Spinal cord (tissue), 9 donors: ENCODE measurements at regions not wholly inside any gene's neighbourhood (a gene's known extent, or its start where the extent isn't known, plus 50 kb on each side); places are given as distances from the start of the nearest gene placed in this dataset.
"Not testable (repeated sequence)": the region's sequence is repeated elsewhere in the genome, so short reads cannot be mapped to it uniquely, and the experiment has no call there.

Experiments used
- DNase-seq, 6 donors: peaks; one replicate each; pipeline versions ENCODE4 v3.0.0 to v3.0.0-alpha.2; 2013 to 2015; ENCODE audit warnings: low spot score in 6 of 6, low read depth in 4 of 6
- H3K27ac ChIP-seq: one replicate; pipeline ENCODE4 v1.5.1; 2013; ENCODE audit warnings: low read depth, low read length, control low read depth
- H3K27me3 ChIP-seq: one replicate; pipeline ENCODE4 v1.6.1; 2013; ENCODE audit warnings: low read length; ENCODE audit not compliant: control insufficient read depth, insufficient read depth
- H3K36me3 ChIP-seq: one replicate; pipeline ENCODE4 v1.6.1; 2013; ENCODE audit warnings: low read length; ENCODE audit not compliant: control insufficient read depth, insufficient read depth
- H3K4me1 ChIP-seq: one replicate; pipeline ENCODE4 v1.6.1; 2013; ENCODE audit warnings: low read length; ENCODE audit not compliant: control insufficient read depth, insufficient read depth
- H3K4me3 ChIP-seq: one replicate; pipeline ENCODE4 v1.5.1; 2013; ENCODE audit warnings: low read depth, low read length, control low read depth
- H3K9me3 ChIP-seq: one replicate; pipeline ENCODE4 v1.6.1; 2013; ENCODE audit warnings: low read length; ENCODE audit not compliant: control insufficient read depth, insufficient read depth
- WGBS: methylation state at CpG from one replicate; pipeline ENCODE4 v1.1.5; 2013; ENCODE audit warnings: missing lambda C conversion rate; ENCODE audit not compliant: insufficient coverage; 5-methylcytosine and 5-hydroxymethylcytosine counted together
- donor health status: healthy.

DNA sequence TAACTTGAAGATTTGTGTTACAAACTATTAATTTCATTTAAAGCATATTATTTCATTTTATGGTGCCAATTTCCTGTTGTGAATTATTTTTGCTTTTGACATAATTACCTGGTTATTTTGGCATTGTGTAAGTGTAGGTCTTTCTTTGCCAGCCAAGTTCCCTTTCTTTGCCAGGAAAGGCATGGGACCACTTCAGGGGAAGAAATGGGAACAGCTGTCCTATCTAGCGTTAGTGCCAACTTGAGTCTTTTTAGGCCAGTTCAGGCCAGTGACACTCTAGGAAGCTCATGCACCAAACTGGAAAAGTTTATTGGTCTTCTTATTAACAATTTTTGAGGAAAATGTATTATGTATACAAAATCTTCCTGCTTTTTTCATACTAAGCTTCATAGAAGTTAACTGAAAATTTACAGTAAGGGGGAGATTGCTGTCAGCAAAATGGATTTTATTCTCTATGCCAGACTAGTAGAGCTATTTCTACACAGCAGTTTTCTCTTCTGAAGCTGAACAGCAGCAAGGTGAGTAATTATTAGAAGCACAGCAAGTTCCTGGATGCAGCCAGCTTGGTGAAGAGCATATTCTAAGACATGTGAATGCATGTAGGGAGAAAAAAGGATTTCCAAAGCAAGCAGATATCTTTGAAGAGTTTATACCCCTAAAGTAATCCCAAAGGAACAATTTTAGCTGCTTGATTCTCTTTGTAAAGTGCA, 914.6 kb upstream of the ADGRL4 start:
- no peak overlapping the region for H3K27ac ChIP-seq
- H3K36me3 ChIP-seq = no peaks in the 10 kb centered on the region
- peak in 2 of 6 donors; percentile 31 to 43 for DNase-seq
- H3K4me3 ChIP-seq = no peak overlapping the region
- no peaks in the 10 kb centered on the region for H3K27me3 ChIP-seq
- peaks cover 5% of the 10 kb centered on the region for H3K9me3 ChIP-seq
- no peaks in the 10 kb centered on the region for H3K4me1 ChIP-seq
- WGBS = no CpG with 5 or more reads among the region's 1 CpG

- no peaks in the 10 kb centered on the region for H3K4me1 ChIP-seq
- no peak overlapping the region for H3K27ac ChIP-seq
- H3K36me3 ChIP-seq = no peaks in the 10 kb centered on the region
- H3K9me3 ChIP-seq = no peaks in the 10 kb centered on the region
- WGBS = no CpG with 5 or more reads among the region's 1 CpG
- no peak overlapping the region for H3K4me3 ChIP-seq
- no peaks in the 10 kb centered on the region for H3K27me3 ChIP-seq
- no peak for DNase-seq
These were observed 908.4 kb upstream of the ADGRL4 start for GRCh38 chr1:79914896-79915295.

GRCh38 chr1:79912813-79913212, 906.3 kb upstream of the ADGRL4 start:
- no peaks in the 10 kb centered on the region for H3K4me1 ChIP-seq
- DNase-seq = no peak
- no peaks in the 10 kb centered on the region for H3K27me3 ChIP-seq
- H3K27ac ChIP-seq = no peak overlapping the region
- H3K4me3 ChIP-seq = no peak overlapping the region
- H3K9me3 ChIP-seq = no peaks in the 10 kb centered on the region
- WGBS = no CpG with 5 or more reads among the region's 4 CpGs
- H3K36me3 ChIP-seq = no peaks in the 10 kb centered on the region

- no peaks in the 10 kb centered on the region for H3K36me3 ChIP-seq
- DNase-seq = no peak
- H3K27me3 ChIP-seq = no peaks in the 10 kb centered on the region
- H3K27ac ChIP-seq = no peak overlapping the region
- H3K9me3 ChIP-seq = no peaks in the 10 kb centered on the region
- H3K4me1 ChIP-seq = no peaks in the 10 kb centered on the region
- 83% methylated on average over 1 of the region's 3 CpGs for WGBS
- H3K4me3 ChIP-seq = no peak overlapping the region
These were observed 896.8 kb upstream of the ADGRL4 start for GRCh38 chr1:79903321-79903720.

DNA sequence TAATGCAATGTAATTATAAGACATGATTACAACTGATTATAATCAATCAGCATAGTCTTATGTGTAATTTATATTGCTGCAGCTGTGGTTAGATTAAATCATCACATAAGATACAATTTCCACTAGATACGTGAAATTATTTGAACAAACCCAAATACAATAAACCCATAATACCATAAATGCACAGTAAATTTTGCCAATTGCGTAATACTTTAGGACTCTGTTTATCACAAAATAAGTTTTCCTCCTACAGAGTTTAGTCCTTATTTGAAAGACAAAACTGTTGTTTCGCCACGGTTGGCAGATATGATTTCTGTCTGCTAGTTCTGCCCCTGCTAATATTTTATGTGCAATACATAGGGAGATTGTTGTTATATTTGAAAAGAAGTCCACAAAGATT, 895.9 kb upstream of the ADGRL4 start:
- WGBS = 86% methylated on average over 1 of the region's 4 CpGs
- no peak overlapping the region for H3K27ac ChIP-seq
- H3K4me3 ChIP-seq = no peak overlapping the region
- no peak for DNase-seq
- H3K27me3 ChIP-seq = no peaks in the 10 kb centered on the region
- H3K9me3 ChIP-seq = no peaks in the 10 kb centered on the region
- no peaks in the 10 kb centered on the region for H3K4me1 ChIP-seq
- H3K36me3 ChIP-seq = no peaks in the 10 kb centered on the region

GRCh38 chr1:79899914-79900313, 893.4 kb upstream of the ADGRL4 start:
- H3K27me3 ChIP-seq = no peaks in the 10 kb centered on the region
- H3K4me3 ChIP-seq = no peak overlapping the region
- no peak overlapping the region for H3K27ac ChIP-seq
- H3K36me3 ChIP-seq = no peaks in the 10 kb centered on the region
- no peaks in the 10 kb centered on the region for H3K4me1 ChIP-seq
- no peak for DNase-seq
- no peaks in the 10 kb centered on the region for H3K9me3 ChIP-seq
- 82% methylated on average over 3 of the region's 4 CpGs for WGBS

DNA sequence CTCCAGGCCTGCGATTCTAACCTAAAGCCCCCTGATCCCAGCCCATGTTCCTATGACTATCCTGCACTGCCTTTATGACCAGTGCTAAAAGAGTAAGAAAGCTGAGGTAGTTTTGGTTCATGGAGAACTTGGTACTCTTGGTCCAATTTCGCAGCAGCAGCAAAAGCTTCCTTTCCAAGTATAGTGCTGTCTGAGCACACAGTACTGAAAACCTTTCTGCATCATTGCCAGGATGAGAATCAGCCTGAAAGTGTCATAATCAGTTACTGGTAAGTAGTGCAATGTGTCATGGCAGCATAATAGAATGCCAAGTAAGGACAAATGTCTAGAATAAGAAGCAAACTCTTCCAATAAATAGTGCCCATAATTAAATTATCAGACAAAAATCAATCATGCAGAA, 889.6 kb upstream of the ADGRL4 start:
- no peaks in the 10 kb centered on the region for H3K9me3 ChIP-seq
- H3K4me3 ChIP-seq = no peak overlapping the region
- no peaks in the 10 kb centered on the region for H3K4me1 ChIP-seq
- peak in 1 of 6 donors; percentile 12 for DNase-seq
- H3K27ac ChIP-seq = no peak overlapping the region
- H3K36me3 ChIP-seq = no peaks in the 10 kb centered on the region
- no peaks in the 10 kb centered on the region for H3K27me3 ChIP-seq
- WGBS = no CpG with 5 or more reads among the region's 2 CpGs

DNA sequence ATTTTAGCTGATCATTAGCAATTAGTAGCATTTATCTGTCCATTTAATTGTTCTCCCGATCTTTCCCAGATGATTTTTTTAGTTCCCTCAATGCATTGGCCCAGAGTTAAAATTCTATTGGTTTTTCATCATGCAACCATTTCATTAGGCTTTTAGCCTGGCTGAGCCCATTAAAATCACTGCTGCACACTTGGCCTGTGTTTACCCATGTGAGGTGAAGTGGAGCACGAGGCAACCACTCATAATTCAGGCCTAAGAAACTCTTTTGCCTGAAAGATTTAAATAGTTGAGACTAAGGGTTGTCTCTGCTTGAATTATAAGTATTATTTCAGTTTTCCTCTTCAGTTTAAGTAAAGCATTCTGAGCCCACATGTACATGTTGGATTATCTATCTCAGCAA, 889.0 kb upstream of the ADGRL4 start:
- H3K36me3 ChIP-seq = no peaks in the 10 kb centered on the region
- H3K4me1 ChIP-seq = no peaks in the 10 kb centered on the region
- H3K27me3 ChIP-seq = no peaks in the 10 kb centered on the region
- no CpG with 5 or more reads among the region's 2 CpGs for WGBS
- no peak for DNase-seq
- no peaks in the 10 kb centered on the region for H3K9me3 ChIP-seq
- H3K27ac ChIP-seq = no peak overlapping the region
- H3K4me3 ChIP-seq = no peak overlapping the region

GRCh38 chr1:79894129-79894528, 887.6 kb upstream of the ADGRL4 start:
- not testable (repeated sequence) for H3K27ac ChIP-seq, DNase-seq, H3K4me3 ChIP-seq, H3K9me3 ChIP-seq, H3K36me3 ChIP-seq, H3K27me3 ChIP-seq, H3K4me1 ChIP-seq
- WGBS = 98% methylated on average over 4 of the region's 6 CpGs

- H3K36me3 ChIP-seq = no peaks in the 10 kb centered on the region
- H3K27ac ChIP-seq = no peak overlapping the region
- H3K9me3 ChIP-seq = no peaks in the 10 kb centered on the region
- H3K4me3 ChIP-seq = no peak overlapping the region
- no peaks in the 10 kb centered on the region for H3K27me3 ChIP-seq
- no peak for DNase-seq
- H3K4me1 ChIP-seq = no peaks in the 10 kb centered on the region
These were observed 880.5 kb upstream of the ADGRL4 start for GRCh38 chr1:79887059-79887458.
